PC-9 (cell line): ENCODE measurements at regions not wholly inside any gene's neighbourhood (a gene's known extent, or its start where the extent isn't known, plus 50 kb on each side); places are given as distances from the start of the nearest gene placed in this dataset.

Source experiments
- BruUV-seq: library from RNA; stranded (reverse); fragments of 400-500 nt; replicated peaks from 2 replicates; lab custom pipeline; 2021; lab: Mats Ljungman, UMichigan
- CTCF ChIA-PET: fragments of 300-600 bp; sonication (Branson Sonifier 250); formaldehyde crosslinking; loops from one replicate; lab custom pipeline; 2022; ENCODE audit warnings: antibody characterized with exemption; lab: Charles Lee
- POLR2A ChIA-PET: fragments of 300-600 bp; sonication (Branson Sonifier 250); formaldehyde crosslinking; loops from one replicate; lab custom pipeline; 2022; ENCODE audit warnings: antibody characterized with exemption; ENCODE audit not compliant: unreplicated experiment; lab: Charles Lee
- DNase-seq, 2 experiments: peaks; one replicate each; pipeline versions ENCODE4 v3.0.0 to v3.0.0-alpha.2; 2015 to 2022; ENCODE audit warnings: mixed read lengths in 1 of 2
- H2AFZ ChIP-seq: fragments of 200-600 bp; sonication (generic); 2 replicates; pipeline ENCODE4 v1.8.1; 2017; ENCODE audit warnings: antibody characterized with exemption
- H3F3A ChIP-seq: fragments of 200-600 bp; sonication (generic); 2 replicates; pipeline ENCODE4 v1.8.1; 2017; ENCODE audit warnings: antibody characterized with exemption, mild to moderate bottlenecking, low read depth; ENCODE audit not compliant: insufficient read depth
- H3K27ac ChIP-seq: fragments of 200-600 bp; sonication (generic); 2 replicates; pipeline ENCODE4 v1.6.1; 2016; ENCODE audit warnings: mixed run types
- H3K27me3 ChIP-seq: fragments of 200-600 bp; sonication (generic); 2 replicates; pipeline ENCODE4 v1.6.1; 2016; ENCODE audit warnings: low read depth, mixed run types; ENCODE audit not compliant: insufficient read depth
- H3K36me3 ChIP-seq: fragments of 200-600 bp; sonication (generic); 2 replicates; pipeline ENCODE4 v1.6.1; 2016; ENCODE audit warnings: low read depth, mixed run types
- H3K4me1 ChIP-seq: fragments of 200-600 bp; sonication (generic); replicated peaks from 2 replicates; pipeline ENCODE4 v1.6.1; 2016; ENCODE audit warnings: mixed run types; ENCODE audit not compliant: insufficient read depth
- H3K4me2 ChIP-seq: fragments of 200-600 bp; sonication (generic); 2 replicates; pipeline ENCODE4 v1.6.1; 2017; ENCODE audit warnings: mixed run types
- H3K4me3 ChIP-seq: fragments of 200-600 bp; sonication (generic); 2 replicates; pipeline ENCODE4 v1.6.1; 2016; ENCODE audit warnings: mixed run types
- H3K79me2 ChIP-seq: fragments of 200-600 bp; sonication (generic); 2 replicates; pipeline ENCODE4 v1.6.1; 2017; ENCODE audit warnings: low read depth, mixed run types
- H3K9me2 ChIP-seq: fragments of 200-600 bp; sonication (generic); 2 replicates; pipeline ENCODE4 v1.8.1; 2017; ENCODE audit warnings: mild to moderate bottlenecking; ENCODE audit not compliant: insufficient read depth
- H3K9me3 ChIP-seq: fragments of 200-600 bp; sonication (generic); 2 replicates; pipeline ENCODE4 v1.8.1; 2016; ENCODE audit warnings: low read depth; ENCODE audit not compliant: insufficient read depth
- H4K20me1 ChIP-seq: fragments of 200-600 bp; sonication (generic); 2 replicates; pipeline ENCODE4 v1.8.1; 2017; ENCODE audit not compliant: insufficient read depth
- EZH2 ChIP-seq: fragments of 200-600 bp; sonication (generic); IDR thresholded peaks from 2 replicates; pipeline ENCODE4 v1.8.0; 2017; ENCODE audit warnings: antibody characterized with exemption, low read depth
- intact Hi-C: fragments of 100-400 bp; cut with micrococcal nuclease; formaldehyde crosslinking; loops from one replicate; pipeline ENCODE4 v1.10.0; 2022; ENCODE audit not compliant: unreplicated experiment
- TF ChIP-seq, protein P1 (sequence below): fragments of 200-600 bp; sonication (generic); conservative IDR thresholded peaks from 2 replicates; pipeline ENCODE4 v1.6.1; 2017; ENCODE audit warnings: mixed run types, antibody characterized with exemption, mild to moderate bottlenecking, moderate library complexity

- H3K9me2 ChIP-seq = no peaks in the 10 kb centered on the region
- no peaks in the 10 kb centered on the region for H3K27me3 ChIP-seq
- H3F3A ChIP-seq = no peaks in the 10 kb centered on the region
- H4K20me1 ChIP-seq = no peaks in the 10 kb centered on the region
- no peaks in the 10 kb centered on the region for H3K4me1 ChIP-seq
- no peaks in the 10 kb centered on the region for H3K36me3 ChIP-seq
- H3K4me3 ChIP-seq = no peak overlapping the region
- no peak overlapping the region for H3K4me2 ChIP-seq
- ChIA-PET CTCF (no interaction called here), POLR2A (no interaction called here)
- H3K79me2 ChIP-seq = no peaks in the 10 kb centered on the region
- TF ChIP-seq EZH2 = no peak
- TF ChIP-seq, protein P1, sequence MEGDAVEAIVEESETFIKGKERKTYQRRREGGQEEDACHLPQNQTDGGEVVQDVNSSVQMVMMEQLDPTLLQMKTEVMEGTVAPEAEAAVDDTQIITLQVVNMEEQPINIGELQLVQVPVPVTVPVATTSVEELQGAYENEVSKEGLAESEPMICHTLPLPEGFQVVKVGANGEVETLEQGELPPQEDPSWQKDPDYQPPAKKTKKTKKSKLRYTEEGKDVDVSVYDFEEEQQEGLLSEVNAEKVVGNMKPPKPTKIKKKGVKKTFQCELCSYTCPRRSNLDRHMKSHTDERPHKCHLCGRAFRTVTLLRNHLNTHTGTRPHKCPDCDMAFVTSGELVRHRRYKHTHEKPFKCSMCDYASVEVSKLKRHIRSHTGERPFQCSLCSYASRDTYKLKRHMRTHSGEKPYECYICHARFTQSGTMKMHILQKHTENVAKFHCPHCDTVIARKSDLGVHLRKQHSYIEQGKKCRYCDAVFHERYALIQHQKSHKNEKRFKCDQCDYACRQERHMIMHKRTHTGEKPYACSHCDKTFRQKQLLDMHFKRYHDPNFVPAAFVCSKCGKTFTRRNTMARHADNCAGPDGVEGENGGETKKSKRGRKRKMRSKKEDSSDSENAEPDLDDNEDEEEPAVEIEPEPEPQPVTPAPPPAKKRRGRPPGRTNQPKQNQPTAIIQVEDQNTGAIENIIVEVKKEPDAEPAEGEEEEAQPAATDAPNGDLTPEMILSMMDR = no peak
- H2AFZ ChIP-seq = no peak overlapping the region
- BruUV-seq = no TSS peak
- H3K27ac ChIP-seq = no peak overlapping the region
- no peak for DNase-seq
- intact Hi-C loops = no loop called here
- H3K9me3 ChIP-seq = no peaks in the 10 kb centered on the region; the same call in 1 of the 2 replicates
Observed at GRCh38 chr3:153624310-153625030, 462.4 kb downstream of the RAP2B start.

DNA sequence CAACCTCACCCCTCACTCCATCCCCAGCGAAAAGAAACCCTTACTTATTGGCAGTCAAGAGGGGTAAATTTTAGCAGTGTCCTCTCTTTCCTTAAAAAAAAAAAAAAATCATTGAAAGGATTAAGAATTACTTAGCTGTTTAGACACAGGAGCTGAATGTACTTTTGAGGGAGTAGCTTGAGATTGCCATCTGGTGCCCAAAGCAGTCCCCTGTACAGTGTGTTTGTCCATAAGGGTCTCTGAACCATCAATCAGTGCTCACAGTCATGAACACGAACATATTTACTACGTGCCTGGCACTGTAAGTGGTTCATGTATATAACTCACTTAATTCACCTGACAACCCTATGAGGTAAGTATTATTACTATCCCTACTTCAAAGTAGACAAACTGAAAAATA, 463.5 kb downstream of the RAP2B start:
- DNase-seq = no peak
- no peaks in the 10 kb centered on the region for H3K9me2 ChIP-seq
- no peaks in the 10 kb centered on the region for H3K36me3 ChIP-seq
- no peaks in the 10 kb centered on the region for H3K27me3 ChIP-seq
- no peaks in the 10 kb centered on the region for H3F3A ChIP-seq
- POLR2A ChIA-PET = interaction anchor here (0.6 kb wide), 1 partner anchor 374 kb away, joined by 4 read pairs; no protein-coding TSS in a partner anchor
- H3K4me3 ChIP-seq = no peak overlapping the region
- no TSS peak for BruUV-seq
- no peaks in the 10 kb centered on the region for H3K79me2 ChIP-seq
- H2AFZ ChIP-seq = no peak overlapping the region
- CTCF ChIA-PET = no interaction called here
- no peaks in the 10 kb centered on the region for H3K4me1 ChIP-seq
- intact Hi-C loops = no loop called here
- no peaks in the 10 kb centered on the region; the same call in 1 of the 2 replicates for H3K9me3 ChIP-seq
- no peak overlapping the region for H3K27ac ChIP-seq
- no peak for TF ChIP-seq EZH2
- TF ChIP-seq, protein P1 = no peak
- no peaks in the 10 kb centered on the region for H4K20me1 ChIP-seq
- no peak overlapping the region for H3K4me2 ChIP-seq

- H3K27me3 ChIP-seq = no peaks in the 10 kb centered on the region
- H3K27ac ChIP-seq = no peak overlapping the region
- no peaks in the 10 kb centered on the region for H3K9me2 ChIP-seq
- CTCF ChIA-PET = no interaction called here
- BruUV-seq = no TSS peak
- H3K4me3 ChIP-seq = no peak overlapping the region
- H3K36me3 ChIP-seq = no peaks in the 10 kb centered on the region
- no peaks in the 10 kb centered on the region for H3K4me1 ChIP-seq
- no peak overlapping the region for H3K4me2 ChIP-seq
- TF ChIP-seq EZH2 = no peak
- TF ChIP-seq, protein P1 = no peak
- no peaks in the 10 kb centered on the region for H3K79me2 ChIP-seq
- no peak for DNase-seq
- POLR2A ChIA-PET = no interaction called here
- no peak overlapping the region for H2AFZ ChIP-seq
- intact Hi-C loops = no loop called here
- no peaks in the 10 kb centered on the region for H4K20me1 ChIP-seq
- H3F3A ChIP-seq = no peaks in the 10 kb centered on the region
- H3K9me3 ChIP-seq = no peaks in the 10 kb centered on the region
Observed at GRCh38 chr3:153626158-153626557, 464.1 kb downstream of the RAP2B start.
